Amniotic stem cell (primary cell): ENCODE measurements at regions not wholly inside any gene's neighbourhood (a gene's known extent, or its start where the extent isn't known, plus 50 kb on each side); places are given as distances from the start of the nearest gene placed in this dataset.

Experiments used
- DNase-seq: peaks from one replicate; lab custom pipeline; 2025; lab: John Stamatoyannopoulos, UW

- DNase-seq = no peak
Measured at GRCh38 chr3:144295613-144296012, 324.0 kb downstream of the DIPK2A start.

- DNase-seq = no peak
Measured at GRCh38 chr3:144296808-144297207, 325.2 kb downstream of the DIPK2A start.

- no peak for DNase-seq
Measured at GRCh38 chr3:144301863-144302262, 330.2 kb downstream of the DIPK2A start.

- no peak for DNase-seq
Measured at GRCh38 chr3:144307951-144308350, 336.3 kb downstream of the DIPK2A start.

GRCh38 chr3:144308396-144308795 is 336.8 kb downstream of the DIPK2A start:
- DNase-seq = no peak

- no peak for DNase-seq
Measured at GRCh38 chr3:144312702-144313101, 341.1 kb downstream of the DIPK2A start.

GRCh38 chr3:144314946-144315345 is 343.3 kb downstream of the DIPK2A start:
- DNase-seq = no peak

- DNase-seq = no peak
Measured at GRCh38 chr3:144317961-144318360, 346.3 kb downstream of the DIPK2A start.

- DNase-seq = no peak
Measured at GRCh38 chr3:144324076-144324475, 352.5 kb downstream of the DIPK2A start.

GRCh38 chr3:144332868-144333267 is 361.2 kb downstream of the DIPK2A start:
- no peak for DNase-seq

GRCh38 chr3:144341471-144341870 is 369.8 kb downstream of the DIPK2A start:
- DNase-seq = no peak

GRCh38 chr3:144343343-144343742 is 371.7 kb downstream of the DIPK2A start:
- no peak for DNase-seq

- no peak for DNase-seq
Measured at GRCh38 chr3:144343777-144344176, 372.2 kb downstream of the DIPK2A start.

GRCh38 chr3:144344925-144345548 is 373.4 kb downstream of the DIPK2A start:
- no peak for DNase-seq

GRCh38 chr3:144350125-144350524 is 378.5 kb downstream of the DIPK2A start:
- DNase-seq = no peak

GRCh38 chr3:144351011-144351410 is 379.4 kb downstream of the DIPK2A start:
- DNase-seq = no peak

- no peak for DNase-seq
Measured at GRCh38 chr3:144351773-144352365, 380.2 kb downstream of the DIPK2A start.

- DNase-seq = no peak
Measured at GRCh38 chr3:144358191-144358590, 386.6 kb downstream of the DIPK2A start.

GRCh38 chr3:144361002-144361401 is 389.4 kb downstream of the DIPK2A start:
- no peak for DNase-seq

GRCh38 chr3:144362126-144362525 is 390.5 kb downstream of the DIPK2A start:
- DNase-seq = no peak

GRCh38 chr3:144363856-144364255 is 392.2 kb downstream of the DIPK2A start:
- DNase-seq = no peak

GRCh38 chr3:144364737-144365136 is 393.1 kb downstream of the DIPK2A start:
- no peak for DNase-seq

- DNase-seq = no peak
Measured at GRCh38 chr3:144369129-144369879, 397.7 kb downstream of the DIPK2A start.
